ENCODE measurements at regions not wholly inside any gene's neighbourhood (a gene's known extent, or its start where the extent isn't known, plus 50 kb on each side); places are given as distances from the start of the nearest gene placed in this dataset.

GRCh38 chr1:91075233-91076135 is 53.6 kb upstream of the ZNF644 start:
- TF ChIP-seq CTCF (conservative IDR thresholded peaks at IDR 0.05), result no peak
- TF ChIP-seq ZFX (IDR thresholded peaks at IDR 0.05), result no peak
